CD14-positive monocyte (primary cell): ENCODE measurements at regions not wholly inside any gene's neighbourhood (a gene's known extent, or its start where the extent isn't known, plus 50 kb on each side); places are given as distances from the start of the nearest gene placed in this dataset.

Experiments
- DNase-seq, 3 donors: peaks; one replicate each; pipeline ENCODE4 v3.0.0-alpha.2; 2011 to 2022
- H2AFZ ChIP-seq: 2 replicates; pipeline ENCODE4 v1.6.0; 2012; ENCODE audit warnings: mild to moderate bottlenecking, low read depth, low read length, inconsistent platforms; ENCODE audit not compliant: insufficient read depth, poor library complexity, severe bottlenecking
- H3K27ac ChIP-seq, 2 donors: 1 replicate in 1 of 2; 2 replicates in 1 of 2; pipeline ENCODE4 v1.5.1; 2012 to 2013; ENCODE audit warnings: low read length in 2 of 2, control low read depth in 1 of 2, inconsistent platforms in 1 of 2, low read depth in 1 of 2, mild to moderate bottlenecking in 1 of 2
- H3K27me3 ChIP-seq, 2 donors: one replicate each; pipeline versions ENCODE4 v1.6.0 to v1.6.1; 2011 to 2013; ENCODE audit warnings: low read length in 2 of 2; ENCODE audit not compliant: control insufficient read depth in 2 of 2, insufficient read depth in 2 of 2
- H3K36me3 ChIP-seq, 2 donors: replicated peaks in 1 of 2; 1 replicate in 1 of 2; 2 replicates in 1 of 2; pipeline versions ENCODE4 v1.5.1 to v1.6.1; 2012 to 2013; ENCODE audit warnings: low read length in 2 of 2, control low read depth in 1 of 2, inconsistent platforms in 1 of 2, mild to moderate bottlenecking in 1 of 2; ENCODE audit not compliant: insufficient read depth in 2 of 2, control insufficient read depth in 1 of 2
- H3K4me1 ChIP-seq, 2 donors: 1 replicate in 1 of 2; 2 replicates in 1 of 2; pipeline versions ENCODE4 v1.5.1 to v1.6.1; 2012 to 2013; ENCODE audit warnings: low read length in 2 of 2, control low read depth in 1 of 2, inconsistent platforms in 1 of 2, mild to moderate bottlenecking in 1 of 2, moderate library complexity in 1 of 2; ENCODE audit not compliant: insufficient read depth in 2 of 2, control insufficient read depth in 1 of 2
- H3K4me2 ChIP-seq: replicated peaks from 2 replicates; pipeline ENCODE3; 2012; ENCODE audit warnings: low read length, moderate library complexity, mild to moderate bottlenecking; ENCODE audit not compliant: poor library complexity, severe bottlenecking; ENCODE audit errors: extremely low read depth
- H3K4me3 ChIP-seq, 3 experiments: fragments of 200-600 bp in 1 of 3; sonication (generic) in 1 of 3; replicated peaks in 1 of 3; 1 replicate in 2 of 3; 2 replicates in 1 of 3; pipeline ENCODE4 v1.5.1; 2011 to 2013; ENCODE audit warnings: low read length in 3 of 3, mild to moderate bottlenecking in 3 of 3, control low read depth in 2 of 3, low read depth in 2 of 3, inconsistent platforms in 1 of 3, moderate library complexity in 1 of 3
- H3K79me2 ChIP-seq: 2 replicates; pipeline ENCODE4 v1.6.0; 2012; ENCODE audit warnings: mild to moderate bottlenecking, control low read depth, inconsistent platforms, low read length, moderate library complexity; ENCODE audit not compliant: insufficient read depth
- H3K9ac ChIP-seq: 2 replicates; pipeline ENCODE4 v1.6.0; 2017; ENCODE audit warnings: low read length, mild to moderate bottlenecking; ENCODE audit not compliant: insufficient read depth, poor library complexity, severe bottlenecking
- H3K9me3 ChIP-seq, 2 donors: replicated peaks in 1 of 2; 1 replicate in 1 of 2; 2 replicates in 1 of 2; pipeline versions ENCODE4 v1.5.1 to v1.6.1; 2012 to 2013; ENCODE audit warnings: low read length in 2 of 2, control low read depth in 1 of 2; ENCODE audit not compliant: control insufficient read depth in 1 of 2, insufficient read depth in 1 of 2
- H4K20me1 ChIP-seq: 2 replicates; pipeline ENCODE4 v1.6.0; 2012; ENCODE audit warnings: mild to moderate bottlenecking, low read length, control low read depth, moderate library complexity; ENCODE audit not compliant: insufficient read depth
- H3K27ac Mint-ChIP-seq, 7 donors: one replicate each; pipeline ENCODE4 v1.8.0; 2020; ENCODE audit warnings: mild to moderate bottlenecking in 7 of 7, mixed read lengths in 7 of 7, moderate library complexity in 6 of 7, inconsistent platforms in 2 of 7
- H3K27me3 Mint-ChIP-seq, 3 donors: one replicate each; pipeline ENCODE4 v1.8.0; 2021 to 2022; ENCODE audit warnings: low read depth in 3 of 3, mild to moderate bottlenecking in 3 of 3, mixed read lengths in 3 of 3, moderate library complexity in 3 of 3, inconsistent platforms in 1 of 3
- H3K36me3 Mint-ChIP-seq, 2 donors: one replicate each; pipeline ENCODE4 v1.8.0; 2020; ENCODE audit warnings: mixed read lengths in 2 of 2, inconsistent platforms in 1 of 2, mild to moderate bottlenecking in 1 of 2
- H3K4me1 Mint-ChIP-seq: one replicate; pipeline ENCODE4 v1.8.0; 2020; ENCODE audit warnings: mild to moderate bottlenecking, mixed read lengths
- H3K4me3 Mint-ChIP-seq, 2 donors: one replicate each; pipeline ENCODE4 v1.8.0; 2020; ENCODE audit warnings: mild to moderate bottlenecking in 2 of 2, mixed read lengths in 2 of 2, moderate library complexity in 1 of 2
- H3K9me3 Mint-ChIP-seq, 7 donors: one replicate each; pipeline ENCODE4 v1.8.0; 2020 to 2022; ENCODE audit warnings: mixed read lengths in 7 of 7, mild to moderate bottlenecking in 6 of 7, moderate library complexity in 6 of 7, inconsistent platforms in 2 of 7
- CTCF ChIP-seq: fragments of 200-600 bp; IDR thresholded peaks from one replicate; pipeline ENCODE4 v1.8.0; 2022; ENCODE audit warnings: antibody characterized with exemption, mild to moderate bottlenecking
- WGBS: methylation state at CpG from one replicate; pipeline ENCODE4 v1.1.5; 2013; ENCODE audit warnings: missing lambda C conversion rate; ENCODE audit not compliant: insufficient coverage; 5-methylcytosine and 5-hydroxymethylcytosine counted together
- intact Hi-C, 2 donors: fragments of 100-400 bp; cut with micrococcal nuclease; formaldehyde crosslinking; loops; one replicate each; pipeline versions ENCODE4 v1.15.0 to v1.15.1; 2023

GRCh38 chr1:162914601-162915000 lies 53.6 kb upstream of the CCDC190 start:
- no peaks in the 10 kb centered on the region for H3K79me2 ChIP-seq
- intact Hi-C loops = no loop called here

GRCh38 chr1:162913345-162913744 lies 52.4 kb upstream of the CCDC190 start:
- peaks cover 9 to 17% of the 10 kb centered on the region in 2 donors for H3K9me3 ChIP-seq
- H3K79me2 ChIP-seq = no peaks in the 10 kb centered on the region
- 92% methylated on average over 2 of the region's 3 CpGs for WGBS
- Mint-ChIP-seq H3K4me1 (no peaks in the 10 kb centered on the region), H3K9me3 (peaks cover 7 to 27% (median 23%) of the 10 kb centered on the region in 7 donors), H3K27ac (no peak overlapping the region), H3K27me3 (peaks cover 7 to 26% (median 9%) of the 10 kb centered on the region in 3 donors), H3K36me3 (no peaks in the 10 kb centered on the region), H3K4me3 (no peak overlapping the region)
- H3K27me3 ChIP-seq = no peaks in the 10 kb centered on the region
- no peaks in the 10 kb centered on the region for H4K20me1 ChIP-seq
- no peak for DNase-seq
- H3K27ac ChIP-seq = no peak overlapping the region
- H3K4me3 ChIP-seq = no peak overlapping the region
- no peak overlapping the region for H3K4me2 ChIP-seq
- no peaks in the 10 kb centered on the region for H3K36me3 ChIP-seq
- H2AFZ ChIP-seq = no peak overlapping the region
- H3K9ac ChIP-seq = no peak overlapping the region
- H3K4me1 ChIP-seq = peaks cover under 1% of the 10 kb centered on the region in 2 donors
- intact Hi-C loops = no loop called here
- no peak for TF ChIP-seq CTCF

More at GRCh38 chr1:162914601-162915000, 53.6 kb upstream of the CCDC190 start:
- Histone ChIP-seq H3K9me3 (peaks cover 9 to 17% of the 10 kb centered on the region in 2 donors), H3K36me3 (no peaks in the 10 kb centered on the region), H3K4me1 (peaks cover 13% of the 10 kb centered on the region in 2 donors), H4K20me1 (no peaks in the 10 kb centered on the region), H3K27me3 (no peaks in the 10 kb centered on the region), H2AFZ (no peak overlapping the region), H3K4me3 (no peak overlapping the region), H3K9ac (no peak overlapping the region), H3K27ac (no peak overlapping the region), H3K4me2 (no peak overlapping the region)
- peaks cover 11% of the 10 kb centered on the region for H3K4me1 Mint-ChIP-seq
- H3K9me3 Mint-ChIP-seq = peaks cover 7 to 27% (median 21%) of the 10 kb centered on the region in 7 donors
- no peak for TF ChIP-seq CTCF
- no peak overlapping the region for H3K27ac Mint-ChIP-seq
- H3K4me3 Mint-ChIP-seq = no peak overlapping the region
- H3K27me3 Mint-ChIP-seq = peaks cover 4 to 19% (median 9%) of the 10 kb centered on the region in 3 donors
- DNase-seq = no peak
- no peaks in the 10 kb centered on the region for H3K36me3 Mint-ChIP-seq
